Renal cortical epithelial cell (primary cell): ENCODE measurements at regions not wholly inside any gene's neighbourhood (a gene's known extent, or its start where the extent isn't known, plus 50 kb on each side); places are given as distances from the start of the nearest gene placed in this dataset.
"Not testable (repeated sequence)": the region's sequence is repeated elsewhere in the genome, so short reads cannot be mapped to it uniquely, and the experiment has no call there.

Experiments
- DNase-seq: peaks from one replicate; pipeline ENCODE4 v3.0.0-alpha.2; 2011; ENCODE audit warnings: low read depth

DNA sequence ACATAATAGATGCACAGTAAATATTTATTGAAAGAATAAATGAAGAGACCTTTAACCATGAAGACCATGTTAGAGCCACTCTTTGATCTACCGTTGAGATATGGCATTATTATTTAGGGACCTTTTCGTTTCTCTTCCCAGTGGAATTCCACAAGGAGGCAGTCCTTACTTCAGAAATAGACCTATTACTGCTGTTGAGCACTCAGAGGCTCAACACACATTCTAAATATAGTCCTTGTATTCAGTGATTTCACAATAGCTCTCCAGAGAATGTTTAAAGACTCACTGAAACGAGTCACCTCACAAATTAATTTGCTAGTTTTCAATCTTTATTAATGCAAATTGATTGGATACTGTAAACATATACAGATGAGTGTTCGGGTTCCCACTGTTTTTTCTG, 603.8 kb downstream of the CDH8 start:
- DNase-seq, result no peak

GRCh38 chr16:61421111-61421510, 615.1 kb downstream of the CDH8 start:
- no peak for DNase-seq

DNA sequence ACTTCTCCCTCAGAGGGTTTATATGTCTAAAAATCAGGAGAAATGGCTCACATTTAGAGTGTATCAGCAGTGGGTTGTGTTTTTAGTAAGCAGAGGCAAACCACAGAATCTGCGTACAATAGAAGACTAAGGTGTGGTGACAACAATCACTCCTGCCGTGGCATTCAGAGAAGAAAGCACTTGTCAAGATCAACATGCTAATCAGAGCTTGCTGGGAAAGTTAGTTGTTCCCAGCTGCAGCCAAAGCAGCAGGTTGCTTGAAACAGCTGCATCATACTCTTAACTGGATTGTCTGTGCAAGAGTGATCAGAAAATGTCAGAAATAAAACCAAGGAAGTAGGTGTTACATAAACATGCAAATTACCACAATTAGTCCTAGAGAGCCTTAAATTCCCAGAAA, 616.4 kb downstream of the CDH8 start:
- no peak for DNase-seq

DNA sequence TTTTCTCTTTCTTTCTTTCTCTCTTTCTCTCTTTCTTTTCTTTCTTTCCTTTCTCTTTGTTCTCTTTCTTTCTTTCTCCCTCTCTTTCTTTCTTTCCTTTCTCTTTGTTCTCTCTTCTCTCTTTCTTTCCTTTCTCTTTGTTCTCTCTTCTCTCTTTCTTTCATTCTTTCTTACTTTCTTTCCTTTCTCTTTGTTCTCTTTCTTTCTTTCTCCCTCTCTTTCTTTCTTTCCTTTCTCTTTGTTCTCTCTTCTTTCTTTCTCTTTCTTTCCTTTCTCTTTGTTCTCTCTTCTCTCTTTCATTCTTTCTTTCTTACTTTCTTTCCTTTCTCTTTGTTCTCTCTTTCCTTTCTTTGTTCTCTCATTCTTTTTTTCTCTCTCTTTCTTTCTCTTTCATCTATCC, 617.4 kb downstream of the CDH8 start:
- DNase-seq, result not testable (repeated sequence)

DNA sequence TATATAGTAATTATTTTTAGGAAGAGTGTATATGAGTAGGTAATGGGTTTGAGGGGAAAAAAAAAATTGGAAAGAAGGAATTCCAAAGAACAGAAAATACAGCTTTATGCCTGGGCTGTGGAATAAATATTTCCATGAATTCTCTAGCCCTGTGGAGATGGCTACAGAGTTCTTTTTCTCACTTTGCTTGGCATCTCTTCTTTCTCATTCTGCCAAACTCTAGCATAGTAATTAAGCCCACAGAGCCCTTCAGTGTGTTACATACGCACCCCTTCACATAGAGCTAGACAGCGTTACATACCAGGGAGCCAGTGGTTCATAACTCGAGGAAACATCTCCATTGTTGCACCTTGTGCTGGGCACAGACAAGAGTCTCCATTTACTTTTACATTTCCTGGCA, 621.1 kb downstream of the CDH8 start:
- DNase-seq, result no peak

GRCh38 chr16:61413021-61413420, 623.2 kb downstream of the CDH8 start:
- DNase-seq, result no peak

DNA sequence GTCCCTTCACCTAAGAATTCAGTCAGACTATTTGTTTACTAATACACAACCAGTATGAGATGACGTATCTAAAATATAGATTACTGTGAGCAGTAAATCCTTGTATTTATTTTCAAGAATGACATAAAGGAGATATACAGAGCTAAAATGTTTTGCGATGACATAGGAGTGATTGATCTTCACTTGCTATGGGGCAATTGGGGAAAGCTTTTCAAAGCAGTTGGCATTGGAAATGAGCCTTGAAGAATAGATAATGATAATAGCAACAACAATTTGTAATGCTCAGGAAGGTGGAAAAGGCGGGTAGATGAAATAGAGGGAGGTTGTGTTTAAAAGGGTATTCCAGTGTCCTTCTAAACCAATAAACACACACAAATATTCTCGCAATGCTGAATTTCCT, 623.7 kb downstream of the CDH8 start:
- no peak for DNase-seq

DNA sequence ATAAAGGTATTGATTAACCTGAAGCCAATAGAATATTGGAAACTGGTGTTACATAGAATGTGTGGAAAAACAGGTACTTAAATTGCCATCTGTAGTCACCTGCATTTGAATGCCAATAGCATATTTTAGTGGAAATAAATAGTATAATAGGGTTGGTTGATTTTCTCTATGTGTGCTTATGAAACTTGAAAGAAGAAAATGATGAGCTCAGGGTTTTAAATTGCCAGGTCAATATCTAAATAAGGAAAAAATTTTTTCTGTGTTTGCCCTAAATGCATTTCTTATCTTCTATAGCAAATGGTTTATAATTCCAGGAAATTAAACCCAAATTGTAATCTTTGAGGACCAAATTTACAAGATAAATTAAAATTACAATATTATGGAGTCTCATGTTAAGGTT, 626.6 kb downstream of the CDH8 start:
- DNase-seq, result no peak

DNA sequence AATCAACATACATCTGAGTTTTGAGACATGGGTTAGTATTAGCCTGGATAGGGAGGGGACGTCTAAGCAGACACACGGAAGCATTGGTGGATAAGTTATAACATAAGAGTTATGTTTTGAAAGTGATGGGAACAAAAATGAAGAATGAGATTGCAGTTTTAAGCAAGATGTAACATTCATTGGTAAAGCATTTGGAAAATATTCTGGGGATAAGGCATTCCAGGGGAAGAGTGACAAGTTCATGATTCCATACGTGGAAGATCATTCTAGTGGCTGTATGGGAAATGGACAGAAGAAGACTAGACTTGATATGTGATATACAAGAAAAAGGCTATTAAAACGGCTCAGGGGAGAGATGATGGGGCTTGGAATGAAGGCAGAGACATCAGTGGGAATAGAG, 632.9 kb downstream of the CDH8 start:
- DNase-seq, result no peak

- no peak for DNase-seq
These were observed 644.3 kb downstream of the CDH8 start for GRCh38 chr16:61391896-61392295.

- DNase-seq, result no peak
These were observed 645.1 kb downstream of the CDH8 start for GRCh38 chr16:61390965-61391637.

DNA sequence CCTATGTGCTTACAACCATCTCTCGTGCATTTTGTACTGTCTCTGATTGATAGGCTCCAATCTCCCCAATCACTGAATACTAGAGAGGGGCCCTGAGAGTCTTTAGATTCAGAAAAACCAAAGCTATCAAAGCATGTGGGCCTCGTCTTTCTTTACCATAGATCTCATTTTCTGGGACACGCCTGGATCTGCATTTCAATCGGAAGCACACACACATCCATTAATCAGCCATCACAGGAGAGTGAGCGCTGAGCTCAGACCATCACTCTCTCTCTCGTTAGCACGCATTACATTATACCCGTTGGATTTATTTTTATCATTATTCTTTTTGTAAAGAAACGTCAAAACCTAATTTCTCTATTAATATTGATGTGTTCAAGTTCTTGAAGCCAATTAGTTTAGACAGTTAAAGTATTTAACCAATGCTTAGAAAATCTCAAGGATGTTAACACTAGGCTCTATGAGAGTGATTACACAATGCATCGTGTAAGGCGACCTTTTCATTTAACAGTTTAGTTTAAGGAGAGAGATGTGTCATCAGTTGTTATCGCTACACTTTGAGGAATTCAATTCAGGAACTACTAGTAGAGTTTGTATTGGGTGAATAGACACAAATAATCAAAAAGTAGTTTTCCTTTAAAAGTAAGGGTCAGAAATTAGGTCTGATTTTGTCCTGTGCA, 650.7 kb downstream of the CDH8 start:
- DNase-seq, result no peak

GRCh38 chr16:61382435-61382834, 653.8 kb downstream of the CDH8 start:
- no peak for DNase-seq

DNA sequence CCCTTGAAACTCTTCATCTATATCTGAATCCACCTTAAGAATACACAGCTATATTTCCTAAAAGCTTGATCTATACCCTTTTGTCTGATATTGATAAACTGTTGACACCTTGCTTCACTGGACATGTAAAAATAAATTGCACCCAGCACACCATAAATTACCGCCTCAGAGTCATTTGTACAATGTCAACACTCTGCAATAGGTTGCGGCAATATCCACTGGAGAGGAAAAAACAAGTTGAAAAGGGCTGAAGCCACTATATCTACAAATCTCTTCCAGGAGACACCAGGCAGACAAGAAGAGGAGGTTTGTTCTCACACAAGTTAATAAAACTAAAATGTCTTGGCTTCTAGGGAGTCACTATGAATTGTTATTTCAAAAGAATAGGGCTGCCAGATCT, 656.9 kb downstream of the CDH8 start:
- no peak for DNase-seq

GRCh38 chr16:61374071-61374470, 662.2 kb downstream of the CDH8 start:
- DNase-seq, result no peak

DNA sequence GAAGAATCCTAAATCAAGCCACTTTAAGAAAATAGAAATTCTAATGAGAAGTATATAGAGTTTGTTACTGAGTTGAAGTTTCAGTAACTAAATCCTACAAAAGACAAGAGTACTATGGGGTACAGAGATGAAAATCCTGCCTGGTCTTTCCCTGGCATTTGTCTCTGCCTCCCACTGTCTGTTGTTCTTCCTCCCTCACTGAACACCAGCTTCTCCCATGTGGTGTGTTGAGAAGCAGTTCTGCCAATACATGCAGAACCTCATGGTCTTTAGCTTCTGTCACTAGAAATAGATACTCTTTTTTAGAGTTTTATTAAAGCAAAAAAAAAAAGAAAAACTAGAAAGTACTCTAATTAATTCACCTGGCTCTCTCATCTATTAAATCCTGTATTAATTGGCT, 664.4 kb downstream of the CDH8 start:
- DNase-seq, result no peak

DNA sequence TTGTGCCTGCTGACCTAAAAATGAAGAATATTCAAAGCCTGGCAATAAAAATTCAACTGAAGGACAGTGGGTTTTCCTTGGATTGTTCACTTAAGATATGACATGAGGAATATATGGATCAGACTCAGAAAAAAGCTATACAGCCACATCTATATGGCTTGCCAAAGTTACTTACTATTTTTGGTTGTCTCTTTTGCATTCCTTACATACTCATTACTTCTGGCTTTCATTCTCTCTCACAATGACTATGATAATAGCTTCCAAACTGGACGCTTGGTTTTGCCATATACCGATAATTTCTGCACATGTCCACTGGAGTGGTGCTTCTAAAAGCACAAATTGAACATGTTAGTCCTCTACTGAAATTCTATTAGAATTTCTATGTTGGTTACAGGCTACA, 664.9 kb downstream of the CDH8 start:
- no peak for DNase-seq

DNA sequence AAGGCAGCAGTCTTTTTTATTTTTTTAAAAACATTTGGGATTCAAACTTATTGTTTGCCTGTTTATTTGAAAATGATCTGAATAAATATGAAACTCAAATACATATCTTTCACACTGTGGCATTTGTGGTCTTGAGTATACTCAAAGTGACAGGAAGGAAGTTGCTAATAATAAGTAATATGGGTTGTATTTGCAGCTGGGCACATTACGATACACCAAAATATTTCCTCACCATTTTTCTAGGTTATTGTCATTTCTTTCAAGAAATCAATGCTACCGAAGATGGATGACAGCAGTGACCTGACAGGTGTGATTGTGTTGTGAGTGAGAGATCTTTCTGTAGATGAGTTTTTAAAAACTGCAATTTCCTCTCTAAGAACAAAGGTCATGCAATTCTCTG, 665.7 kb downstream of the CDH8 start:
- DNase-seq, result no peak

GRCh38 chr16:61366006-61366405, 670.2 kb downstream of the CDH8 start:
- no peak for DNase-seq

DNA sequence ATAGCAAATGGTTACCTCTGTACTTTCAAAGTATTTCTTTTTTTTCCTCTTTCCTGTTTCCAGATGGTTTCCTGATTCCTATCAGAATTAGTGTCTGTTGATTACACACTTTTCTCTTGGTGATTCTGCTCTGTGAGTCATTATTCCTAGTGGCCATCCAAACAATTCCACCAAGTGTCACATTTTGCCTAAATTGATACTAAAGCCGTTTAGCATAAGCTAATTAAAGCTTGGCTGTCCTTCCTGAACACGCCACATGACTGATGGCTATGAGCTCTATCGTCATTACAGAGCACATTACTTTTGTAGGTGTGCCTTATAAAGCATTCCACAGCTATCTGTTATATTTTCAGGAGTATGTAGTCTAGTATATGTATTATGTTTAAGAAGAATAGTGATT, 671.2 kb downstream of the CDH8 start:
- DNase-seq, result no peak

GRCh38 chr16:61362585-61362984, 673.7 kb downstream of the CDH8 start:
- no peak for DNase-seq

DNA sequence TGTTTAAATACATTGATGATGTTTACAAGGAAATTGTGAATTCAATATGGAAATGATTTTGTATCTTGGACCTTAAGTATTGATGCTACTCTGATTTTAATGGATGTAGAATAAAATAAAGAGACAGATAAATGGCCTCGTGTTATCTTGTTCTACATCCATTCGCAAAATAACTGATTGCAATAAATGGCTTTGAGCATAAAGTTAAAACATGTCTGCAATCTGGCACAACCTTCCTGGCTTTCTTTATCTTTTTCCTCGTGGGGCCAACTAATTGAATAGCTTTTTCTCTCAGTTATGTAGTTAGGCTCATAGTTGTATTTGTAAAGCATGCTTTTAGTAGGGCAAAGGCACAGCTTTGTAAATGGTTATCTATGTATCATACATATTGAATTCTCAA, 691.4 kb downstream of the CDH8 start:
- no peak for DNase-seq

GRCh38 chr16:61332461-61332860, 703.8 kb downstream of the CDH8 start:
- DNase-seq, result no peak

- DNase-seq, result no peak
These were observed 712.2 kb downstream of the CDH8 start for GRCh38 chr16:61324044-61324443.
